GM19467 (cell line): ENCODE measurements at regions not wholly inside any gene's neighbourhood (a gene's known extent, or its start where the extent isn't known, plus 50 kb on each side); places are given as distances from the start of the nearest gene placed in this dataset.

Experiments
- ATAC-seq: cut with Tn5 transposase; IDR thresholded peaks from one replicate; pipeline ENCODE4 v1.9.1; 2021; ENCODE audit warnings: mild to moderate bottlenecking, moderate library complexity; ENCODE audit not compliant: unreplicated experiment

DNA sequence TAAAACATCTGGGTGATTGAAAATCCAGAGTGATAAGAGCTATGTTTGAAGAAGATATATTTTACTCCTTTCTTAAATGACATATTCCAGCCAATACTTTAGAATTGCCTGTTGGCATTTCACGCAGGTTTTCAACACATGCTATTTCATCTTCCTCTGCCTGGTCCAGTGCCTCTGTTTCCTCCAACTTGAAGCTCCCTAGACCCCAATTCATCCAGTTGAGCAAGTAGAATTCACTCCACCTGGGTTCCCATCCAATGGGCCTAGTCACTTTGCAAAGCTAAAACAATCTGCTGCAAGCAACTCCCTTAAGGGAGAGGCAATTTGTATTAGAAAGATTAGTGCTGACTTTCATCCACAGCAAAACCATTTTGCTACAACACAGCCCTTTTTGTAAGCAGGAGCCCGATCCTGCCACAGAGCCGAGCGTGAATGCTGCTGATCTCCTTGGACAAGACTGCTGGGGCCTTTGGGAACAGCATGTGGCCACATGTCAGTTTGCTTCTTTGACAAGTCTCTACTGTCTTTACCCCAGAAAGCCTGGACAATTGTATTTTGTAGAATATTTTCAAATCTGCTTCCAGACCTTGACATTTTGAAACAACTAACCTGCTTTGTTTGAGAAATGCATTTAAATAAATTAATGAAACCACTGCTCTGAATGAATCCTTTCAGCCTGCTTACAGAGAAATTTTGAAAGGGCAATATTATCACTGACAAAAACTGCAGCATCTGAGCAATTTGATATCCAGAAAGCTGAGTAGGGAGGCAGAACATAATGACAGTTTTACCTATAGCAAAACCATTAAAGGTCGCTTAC, 259.1 kb downstream of the TDRD15 start:
- ATAC-seq, result no peak

DNA sequence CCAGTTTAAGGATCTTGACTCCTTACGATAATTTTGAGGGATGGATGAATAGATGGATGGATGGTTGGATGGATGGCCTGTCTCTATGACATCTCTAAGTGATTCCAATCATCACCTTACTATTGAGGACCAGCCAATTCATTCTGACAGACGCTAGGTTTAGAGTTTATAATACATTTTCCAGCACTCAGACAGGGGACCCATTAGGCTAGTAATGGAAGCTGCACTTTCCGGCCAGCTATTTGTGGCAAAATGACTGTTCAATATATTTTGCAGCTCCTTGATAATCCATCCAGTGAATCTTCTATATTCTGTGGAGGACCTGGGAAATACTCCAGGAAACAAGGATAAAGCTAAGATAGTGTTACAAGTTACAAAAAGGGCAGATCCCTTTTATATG, 262.9 kb downstream of the TDRD15 start:
- no peak for ATAC-seq

DNA sequence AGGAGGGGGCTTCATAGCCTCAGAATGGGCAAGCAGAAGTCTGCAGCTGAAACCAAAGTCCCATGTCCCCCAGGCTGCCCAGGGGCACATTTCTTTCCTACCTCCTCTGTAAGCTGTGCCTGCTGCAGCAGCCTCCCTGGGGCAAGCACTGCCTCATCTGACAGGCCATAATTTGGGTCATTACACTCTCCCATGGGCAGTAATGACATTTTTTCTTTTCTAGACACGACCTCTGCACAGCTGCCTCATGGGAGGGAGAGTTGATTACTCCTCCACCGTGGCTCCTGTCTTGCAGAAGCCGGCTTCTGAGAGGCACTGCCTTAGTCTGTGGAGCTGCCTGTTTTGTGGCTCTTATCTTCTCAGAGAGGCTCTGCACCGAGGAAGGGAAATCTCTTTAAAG, 268.9 kb downstream of the TDRD15 start:
- no peak for ATAC-seq

DNA sequence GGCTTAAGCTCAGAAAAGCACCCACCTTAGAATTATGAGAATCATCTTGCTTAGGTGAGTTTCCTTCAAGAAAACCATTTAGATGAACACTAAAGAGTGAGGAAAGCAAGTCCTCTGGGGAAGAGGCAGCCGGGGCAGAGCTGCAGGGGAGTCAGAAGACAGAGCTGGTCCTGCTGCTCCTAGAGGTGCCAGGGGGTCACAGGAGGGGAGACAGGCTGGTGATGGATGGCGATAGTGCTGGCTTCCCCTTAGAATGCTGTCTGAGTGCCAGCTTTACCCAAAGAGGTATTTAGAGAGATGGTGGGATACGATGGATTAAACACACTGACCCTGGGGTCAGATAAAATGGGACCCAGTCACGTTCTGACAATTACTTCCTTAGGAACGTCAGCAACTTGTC, 269.4 kb downstream of the TDRD15 start:
- no peak for ATAC-seq

DNA sequence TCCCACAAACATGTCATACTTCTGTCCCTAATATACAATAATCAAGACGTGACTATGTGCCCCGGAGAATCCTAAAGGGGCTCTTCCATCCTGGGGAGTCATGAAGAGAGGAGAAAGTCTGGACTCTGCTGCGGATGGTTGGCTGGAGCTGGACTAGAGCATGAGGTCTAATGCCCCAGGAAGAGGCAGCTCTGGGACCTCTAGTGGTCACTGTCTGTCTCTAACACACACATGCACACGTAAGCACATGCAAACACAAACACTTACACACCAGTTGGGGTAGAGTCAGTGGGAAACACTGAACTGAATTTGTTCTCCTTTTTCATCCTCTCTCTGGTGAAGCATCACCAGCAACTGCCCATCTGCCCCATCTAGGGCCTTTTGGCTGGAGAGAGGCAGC, 271.6 kb downstream of the TDRD15 start:
- ATAC-seq, result no peak

DNA sequence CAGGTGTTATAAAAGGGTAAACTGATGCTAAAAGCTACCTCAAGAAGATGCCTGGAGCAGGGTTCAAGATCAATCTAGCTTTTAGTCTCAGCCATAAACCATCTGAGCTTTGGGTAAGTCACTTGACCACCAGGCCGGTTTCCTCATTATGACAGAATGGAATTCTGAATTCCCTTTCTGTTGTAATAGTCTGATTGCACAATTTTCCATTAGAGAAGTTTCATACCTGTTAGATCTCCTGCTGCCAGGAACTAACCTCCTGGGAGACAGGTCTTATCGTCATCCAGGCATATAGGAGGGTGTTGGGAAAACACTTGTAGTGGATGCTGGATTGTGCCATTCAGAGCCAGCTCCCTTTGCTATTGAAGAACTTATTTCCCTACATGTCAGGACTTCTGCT, 272.5 kb downstream of the TDRD15 start:
- ATAC-seq, result no peak

DNA sequence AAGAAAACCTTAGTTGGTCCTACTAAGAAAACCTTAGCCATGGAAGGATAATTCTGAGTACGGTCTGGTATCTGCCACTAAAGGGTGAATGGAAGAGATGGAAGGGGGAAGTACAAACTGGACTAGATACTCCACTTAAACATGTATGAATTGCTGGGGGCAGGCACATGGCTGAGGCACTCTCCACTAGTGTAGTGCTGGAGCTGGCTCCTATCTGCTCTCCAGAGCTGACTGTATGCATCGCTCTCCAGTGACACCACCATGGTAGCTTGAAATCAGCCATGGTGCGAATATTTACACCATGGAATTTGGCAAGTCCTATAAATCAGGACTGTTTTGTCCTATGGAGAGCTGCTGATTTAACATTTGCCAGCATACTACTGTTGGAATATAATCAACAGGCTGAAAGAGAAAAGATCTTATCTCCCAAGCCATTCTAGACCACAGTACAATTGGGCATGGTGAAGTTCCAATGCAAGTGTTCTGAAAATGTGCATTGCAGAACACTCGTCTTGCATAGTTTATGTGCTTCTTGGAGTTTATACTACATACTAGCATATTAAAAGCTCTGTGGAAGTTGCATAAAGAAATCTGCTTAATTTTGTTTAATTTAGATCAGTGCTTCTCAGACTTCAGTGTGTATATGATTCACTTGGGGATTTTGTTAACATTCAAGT, 277.4 kb downstream of the TDRD15 start:
- no peak for ATAC-seq

DNA sequence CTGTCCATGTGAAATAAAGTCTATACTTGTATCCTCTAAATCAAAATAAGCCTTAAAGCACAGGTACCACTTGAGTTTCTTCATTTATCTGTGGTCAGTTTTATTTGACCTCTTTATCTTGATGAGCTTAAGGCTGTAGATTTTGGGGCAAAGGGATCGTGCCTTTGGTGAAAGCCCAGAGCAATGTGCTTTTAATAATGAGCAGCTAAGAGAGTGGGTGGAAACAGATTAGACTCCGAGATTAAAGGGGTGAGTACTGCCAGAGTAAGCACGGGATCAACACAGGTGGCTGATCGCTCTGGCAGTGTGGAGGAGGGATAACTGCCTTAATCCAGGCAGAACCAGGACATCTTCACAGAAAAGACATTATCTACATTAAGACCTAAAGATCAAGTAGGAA, 280.4 kb downstream of the TDRD15 start:
- no peak for ATAC-seq

DNA sequence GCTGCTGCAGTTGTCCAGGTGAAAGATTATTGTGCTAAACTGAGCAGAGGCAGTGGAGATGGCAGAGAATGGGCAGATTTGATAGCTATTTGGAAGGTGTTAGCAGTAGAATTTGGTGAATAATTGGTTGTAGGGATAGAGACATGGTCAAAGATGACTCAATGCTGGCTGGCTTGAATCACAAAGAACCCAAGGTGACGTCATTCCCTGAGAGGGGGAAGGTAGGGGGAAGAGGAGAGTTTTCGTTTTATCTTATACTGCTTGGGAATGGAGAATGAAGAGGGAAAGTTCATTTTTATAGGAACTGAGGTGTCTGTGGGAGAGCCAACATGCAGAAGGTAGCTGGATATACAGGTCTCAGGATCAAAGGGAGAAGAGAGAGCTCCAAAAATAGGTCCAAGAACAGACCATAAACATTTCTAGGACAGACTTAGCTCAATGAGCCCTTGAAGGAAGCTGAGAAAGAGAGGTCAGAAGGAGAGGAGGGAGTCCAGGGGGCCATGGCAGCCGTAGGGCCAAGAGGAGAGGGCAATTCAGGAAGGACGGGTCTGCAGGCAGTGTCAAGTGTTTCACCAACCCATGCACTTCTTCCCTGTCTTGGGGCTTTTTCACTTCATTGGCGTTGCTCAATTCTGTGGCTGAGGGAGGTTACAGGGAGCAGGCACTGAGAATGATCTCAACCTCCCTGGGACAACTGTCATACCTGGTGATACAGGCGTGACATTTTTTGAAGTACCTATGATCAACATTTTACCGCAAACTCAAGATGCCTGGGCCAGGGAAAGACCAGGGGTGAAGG, 281.3 kb downstream of the TDRD15 start:
- no peak for ATAC-seq

DNA sequence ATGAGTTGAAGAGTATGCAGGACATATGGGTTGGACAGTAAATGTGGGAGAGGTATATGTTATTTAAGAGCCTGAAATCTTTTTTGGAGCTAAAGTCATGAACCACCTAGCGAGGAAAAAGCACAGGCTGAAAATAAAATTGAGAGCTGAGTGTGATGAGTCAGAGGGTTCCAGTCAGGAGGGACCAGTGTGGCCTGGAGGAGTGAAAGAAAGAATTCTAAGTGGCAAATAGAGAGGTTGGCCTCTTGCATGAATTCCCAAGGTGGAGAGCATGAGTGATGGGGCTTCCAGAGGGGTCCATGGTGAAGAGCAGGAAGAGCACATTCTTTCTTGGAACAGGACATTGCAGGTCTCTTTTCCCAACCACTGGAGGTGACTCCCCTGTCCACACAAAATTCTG, 282.6 kb downstream of the TDRD15 start:
- ATAC-seq, result no peak

DNA sequence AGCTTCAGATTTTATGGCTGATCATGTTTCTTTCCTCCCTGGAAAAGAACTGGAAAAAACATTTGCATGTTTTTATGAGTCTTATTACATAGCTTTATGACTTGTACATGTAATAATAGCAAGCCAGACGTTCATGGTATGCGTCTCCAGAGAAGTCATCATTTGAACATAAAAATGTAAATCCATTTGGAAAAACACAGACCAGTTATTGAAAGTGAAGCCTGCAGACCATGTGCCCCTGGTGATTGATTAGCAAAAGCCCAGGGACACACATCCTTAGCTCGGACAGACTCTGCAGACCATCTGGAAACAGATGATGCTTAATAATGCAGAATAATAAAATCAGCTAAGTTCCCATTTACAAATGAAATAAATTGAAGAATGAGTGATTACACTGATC, 283.1 kb downstream of the TDRD15 start:
- ATAC-seq, result no peak

DNA sequence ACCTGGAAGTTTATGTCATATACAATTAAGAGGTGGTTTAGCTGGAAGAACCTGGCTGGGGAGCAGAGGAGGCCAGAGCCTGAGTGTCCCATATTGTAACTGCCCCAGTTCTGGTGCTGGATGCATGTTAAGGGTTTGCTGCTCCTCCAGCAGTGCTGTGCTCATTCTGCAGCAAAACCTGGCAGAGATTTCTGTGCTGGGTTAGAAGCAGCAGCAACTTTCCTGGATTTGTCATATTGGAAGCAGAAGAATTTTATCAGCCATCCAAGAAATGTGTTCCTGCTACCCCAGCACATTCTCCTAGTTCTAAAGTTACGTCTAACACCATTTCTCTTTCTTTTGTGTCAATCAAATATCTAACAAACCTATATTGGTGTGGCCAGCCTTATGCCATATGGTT, 284.1 kb downstream of the TDRD15 start:
- ATAC-seq, result no peak

DNA sequence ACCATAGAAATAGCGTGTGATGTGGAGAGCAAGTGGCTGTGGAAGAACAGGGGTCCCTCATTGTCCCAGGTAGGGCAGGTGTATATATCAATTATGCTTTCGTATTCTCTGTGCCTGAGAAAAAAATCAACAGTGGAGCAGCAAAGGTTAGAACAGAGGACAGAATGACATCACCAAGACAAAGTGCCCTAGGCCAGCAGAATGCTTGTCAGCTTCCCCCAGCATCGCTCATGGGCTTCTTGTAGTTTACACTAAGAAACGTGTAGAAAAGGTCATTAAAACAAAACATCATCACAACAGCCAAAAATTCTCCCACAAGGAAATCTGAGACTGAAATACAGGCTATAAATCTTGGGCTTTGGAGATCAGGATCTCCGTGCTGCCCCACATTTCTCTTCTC, 288.0 kb downstream of the TDRD15 start:
- no peak for ATAC-seq

DNA sequence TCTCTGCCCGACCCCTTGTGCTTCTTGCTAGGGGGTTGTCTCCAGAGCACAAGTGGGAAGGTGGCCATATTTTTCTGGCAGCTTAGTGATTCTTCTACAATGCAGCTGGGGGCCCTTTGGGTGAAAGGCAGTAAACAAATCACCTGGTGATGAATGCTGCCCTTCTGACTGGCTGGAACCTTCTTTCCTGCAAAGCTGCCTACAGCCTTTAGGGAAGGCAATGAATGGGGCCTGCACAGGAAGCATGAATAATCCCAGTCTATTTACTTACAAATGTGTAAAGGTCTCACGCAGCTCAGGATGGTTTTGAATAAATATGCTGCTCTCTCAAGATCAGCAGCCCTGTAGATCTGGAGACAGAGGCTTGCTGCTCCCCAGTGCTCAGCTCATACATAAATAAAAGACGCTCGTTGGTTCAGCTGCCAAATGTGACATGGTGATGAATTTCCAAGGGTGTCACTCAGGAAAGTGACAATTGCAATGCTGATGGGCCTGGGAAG, 289.2 kb downstream of the TDRD15 start:
- ATAC-seq, result no peak

DNA sequence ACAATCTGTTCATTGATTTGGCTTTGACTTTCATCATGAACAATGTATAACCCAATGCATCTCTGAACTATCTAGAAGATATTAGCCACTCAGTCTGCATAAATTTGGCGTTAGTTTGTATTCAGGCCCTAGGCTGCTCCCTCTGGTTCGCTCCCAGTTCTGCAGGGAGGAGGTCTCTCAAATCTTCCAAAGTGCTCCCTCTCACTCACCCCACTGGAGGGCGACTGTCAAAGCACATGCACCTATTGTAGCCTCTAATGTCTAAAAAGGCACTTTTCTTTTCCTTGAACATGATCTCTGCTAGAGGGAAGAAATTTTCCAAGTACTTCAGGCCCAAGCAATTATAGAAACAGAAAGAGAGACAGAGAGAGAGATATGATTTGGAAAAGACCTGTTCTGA, 291.5 kb downstream of the TDRD15 start:
- no peak for ATAC-seq

DNA sequence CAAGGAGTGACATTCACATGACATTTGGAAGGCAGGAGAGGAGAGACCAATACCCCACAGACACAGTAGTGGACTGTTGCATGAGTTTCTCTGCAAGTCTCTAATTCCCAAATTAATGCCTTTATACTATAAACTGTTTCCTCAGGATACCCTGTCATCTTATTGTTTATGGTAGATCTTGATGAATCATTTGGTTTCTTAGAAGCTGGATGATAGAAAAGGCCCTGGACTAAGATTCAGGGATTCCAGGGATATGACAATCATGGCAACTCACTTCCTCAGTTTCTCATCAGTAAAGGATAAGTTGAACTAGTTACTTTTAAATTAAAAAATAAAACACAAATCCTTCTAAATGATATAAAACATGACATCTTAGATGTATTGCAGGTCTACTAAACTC, 292.5 kb downstream of the TDRD15 start:
- no peak for ATAC-seq

DNA sequence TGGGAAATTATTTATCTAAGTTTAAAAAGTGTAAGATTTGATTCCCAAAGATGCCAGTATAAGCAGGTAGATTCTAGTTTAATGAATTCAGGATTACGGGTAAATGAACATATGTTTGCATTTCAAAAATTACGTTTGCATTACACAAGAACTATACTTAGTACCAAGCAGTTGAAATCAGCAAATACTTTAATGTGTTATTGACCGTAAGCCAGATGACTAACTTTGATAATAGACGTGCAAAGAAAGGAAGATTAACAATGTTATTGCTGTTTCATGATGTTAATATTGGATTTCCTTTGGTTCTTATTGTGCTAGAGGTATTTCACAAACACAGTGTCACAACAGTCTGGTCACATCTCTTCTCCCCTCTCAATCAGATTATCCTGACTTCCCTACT, 294.7 kb downstream of the TDRD15 start:
- ATAC-seq, result no peak

DNA sequence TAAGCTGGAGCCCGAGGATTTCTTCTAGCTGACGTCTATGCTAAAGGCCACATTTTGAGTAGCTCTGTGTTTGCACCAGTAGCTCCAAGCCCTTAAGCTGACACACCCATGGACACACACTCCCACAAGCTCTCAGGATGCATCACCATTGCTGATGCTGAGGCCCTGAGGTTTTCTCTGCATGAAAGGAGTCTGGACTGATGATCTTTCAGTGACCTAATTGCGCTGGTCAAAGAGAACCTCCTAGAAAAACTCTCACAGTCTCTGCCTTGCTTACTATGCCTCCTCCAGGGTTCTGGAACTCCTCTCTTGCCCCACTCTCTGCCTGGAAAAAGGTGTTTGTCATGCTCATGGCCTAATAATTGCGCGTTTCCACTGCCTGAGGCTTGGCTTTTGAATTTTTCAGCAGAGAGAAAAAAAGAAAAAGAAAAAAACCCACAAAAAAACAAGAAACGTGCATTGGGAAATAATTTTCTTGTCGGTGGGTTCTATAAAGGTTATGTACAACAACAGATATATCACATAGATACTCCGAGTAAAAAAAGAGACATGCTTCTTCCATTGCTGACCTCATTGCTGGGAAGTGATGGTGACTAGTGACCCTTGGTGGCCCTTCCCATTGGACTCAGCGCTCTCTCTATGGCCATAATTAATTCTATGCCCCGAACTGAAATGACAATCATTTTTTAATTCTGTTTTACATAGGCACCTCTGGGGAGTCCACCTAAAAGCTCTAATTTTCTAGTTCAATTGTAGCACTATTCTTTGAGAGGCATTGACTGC, 297.0 kb downstream of the TDRD15 start:
- ATAC-seq, result no peak

DNA sequence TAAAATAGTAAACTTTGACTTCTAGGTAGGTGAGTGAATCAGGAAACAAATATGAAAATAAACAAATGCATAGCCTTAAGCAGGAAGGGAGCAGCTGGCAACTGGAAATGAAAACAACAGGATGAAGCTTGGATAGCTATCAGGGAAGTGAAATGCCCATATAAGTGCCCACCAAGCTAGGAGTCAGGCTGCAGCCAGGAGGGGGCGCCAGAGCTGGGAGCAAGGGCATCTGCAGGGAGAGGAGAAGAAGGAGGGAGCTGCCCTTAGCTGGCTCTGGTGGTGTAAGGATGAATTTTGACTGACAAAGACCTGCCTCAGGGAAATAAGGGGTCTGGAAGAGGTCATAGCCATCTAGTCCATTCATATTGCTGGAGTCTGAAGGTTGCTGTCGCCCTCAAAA, 298.3 kb downstream of the TDRD15 start:
- no peak for ATAC-seq

DNA sequence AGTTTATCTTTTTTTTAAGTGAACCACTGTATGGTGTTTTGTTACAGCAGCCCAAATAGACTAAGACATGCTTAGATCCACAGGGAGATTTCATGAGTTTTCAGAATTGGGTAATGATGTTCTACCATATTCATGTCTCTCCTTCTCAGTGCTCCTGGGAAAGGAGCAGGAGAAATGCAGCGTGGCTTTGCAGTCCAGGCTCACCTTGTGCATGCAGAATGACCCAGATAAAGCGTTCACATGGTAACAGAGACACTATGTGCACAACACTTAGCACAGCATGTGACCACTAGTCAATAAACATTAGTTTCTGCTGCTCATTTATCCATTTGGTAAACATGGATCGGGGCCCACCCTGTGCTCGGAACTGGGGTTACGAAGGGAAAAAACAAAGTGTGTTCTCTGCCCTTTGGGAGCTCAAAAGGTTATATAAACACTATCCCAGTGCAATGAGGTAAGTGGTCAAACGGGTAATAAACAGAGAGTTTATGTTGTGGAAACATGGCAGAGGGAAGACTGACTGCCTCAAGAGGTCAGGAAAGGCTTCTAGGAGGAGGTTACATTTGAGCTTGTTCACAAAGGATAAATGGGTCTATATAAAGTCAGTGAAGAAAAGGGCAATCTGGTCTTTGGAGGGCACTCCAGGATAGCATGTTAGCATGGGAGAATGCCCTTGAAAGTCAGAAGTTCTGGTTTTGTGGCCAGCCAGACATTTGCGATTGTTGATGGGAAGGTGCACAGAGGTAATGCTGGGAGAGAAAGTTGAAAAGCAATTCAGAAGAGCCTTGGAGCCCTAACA, 299.2 kb downstream of the TDRD15 start:
- ATAC-seq, result no peak
